SK-N-SH (cell line): ENCODE measurements at regions not wholly inside any gene's neighbourhood (a gene's known extent, or its start where the extent isn't known, plus 50 kb on each side); places are given as distances from the start of the nearest gene placed in this dataset.

ENCODE experiments used
- CTCF ChIA-PET: fragments of 300-600, 350-600 bp; formaldehyde crosslinking; extraction: SDS; loops from one replicate; lab custom pipeline; 2021; lab: Yijun Ruan, JAX
- POLR2A ChIA-PET: fragments of 350-600 bp; sonication (Branson Sonifier 250); formaldehyde crosslinking; extraction: SDS; loops from one replicate; lab custom pipeline; 2020; ENCODE audit warnings: antibody characterized with exemption, inconsistent platforms; lab: Yijun Ruan, JAX
- DNase-seq: peaks from one replicate; pipeline ENCODE4 v3.0.0; 2012
- H2AFZ ChIP-seq: fragments of 200-600 bp; sonication (generic); 2 replicates; pipeline ENCODE4 v1.8.1; 2016; ENCODE audit warnings: antibody characterized with exemption, mild to moderate bottlenecking, low read depth
- H3F3A ChIP-seq: fragments of 200-600 bp; sonication (generic); replicated peaks from 2 replicates; pipeline ENCODE3; 2016; ENCODE audit warnings: antibody characterized with exemption, mild to moderate bottlenecking; ENCODE audit not compliant: insufficient read depth
- H3K27ac ChIP-seq, 2 experiments: fragments of 200-500 bp in 1 of 2; fragments of 200-600 bp in 1 of 2; sonication (Bioruptor generic) in 1 of 2; sonication (generic), shearing (Covaris generic) in 1 of 2; 2 replicates each; pipeline versions ENCODE4 v1.5.1 to v1.6.1; 2014 to 2016; ENCODE audit warnings: low read depth in 2 of 2, inconsistent platforms in 1 of 2, low read length in 1 of 2, mild to moderate bottlenecking in 1 of 2, mixed read lengths in 1 of 2
- H3K27me3 ChIP-seq: fragments of 200-600 bp; sonication (generic), shearing (Covaris generic); 2 replicates; pipeline ENCODE4 v1.6.1; 2016; ENCODE audit warnings: mixed run types; ENCODE audit not compliant: insufficient read depth
- H3K36me3 ChIP-seq, 2 experiments: fragments of 200-500 bp in 1 of 2; fragments of 200-600 bp in 1 of 2; sonication (Bioruptor generic) in 1 of 2; sonication (generic) in 1 of 2; replicated peaks in 1 of 2; 2 replicates each; pipeline versions ENCODE3 to v1.5.1; 2014 to 2016; ENCODE audit warnings: low read length in 1 of 2, mild to moderate bottlenecking in 1 of 2; ENCODE audit not compliant: insufficient read depth in 2 of 2, control insufficient read depth in 1 of 2
- H3K4me1 ChIP-seq, 2 experiments: fragments of 200-500 bp in 1 of 2; fragments of 200-600 bp in 1 of 2; sonication (Bioruptor generic) in 1 of 2; sonication (generic), shearing (Covaris generic) in 1 of 2; 2 replicates each; pipeline versions ENCODE4 v1.5.1 to v1.6.1; 2014 to 2016; ENCODE audit warnings: low read depth in 1 of 2, low read length in 1 of 2, mixed run types in 1 of 2; ENCODE audit not compliant: insufficient read depth in 2 of 2, control insufficient read depth in 1 of 2
- H3K4me2 ChIP-seq: fragments of 200-600 bp; sonication (generic), shearing (Covaris generic); 2 replicates; pipeline ENCODE4 v1.6.1; 2017; ENCODE audit warnings: mixed run types
- H3K4me3 ChIP-seq, 2 experiments: fragments of 200-500 bp in 1 of 2; fragments of 200-600 bp in 1 of 2; sonication (Bioruptor generic) in 1 of 2; sonication (generic), shearing (Covaris generic) in 1 of 2; 2 replicates each; pipeline versions ENCODE4 v1.5.1 to v1.8.1; 2014 to 2016; ENCODE audit warnings: low read depth in 2 of 2, inconsistent platforms in 1 of 2, low read length in 1 of 2, mild to moderate bottlenecking in 1 of 2, mixed read lengths in 1 of 2, moderate library complexity in 1 of 2
- H3K79me2 ChIP-seq: fragments of 200-600 bp; sonication (generic); 2 replicates; pipeline ENCODE4 v1.8.1; 2017; ENCODE audit warnings: mild to moderate bottlenecking; ENCODE audit not compliant: insufficient read depth
- H3K9ac ChIP-seq: fragments of 200-600 bp; sonication (generic); 2 replicates; pipeline ENCODE4 v1.6.1; 2017; ENCODE audit warnings: mixed run types
- H3K9me2 ChIP-seq: fragments of 200-600 bp; sonication (generic); 2 replicates; pipeline ENCODE4 v1.6.1; 2017; ENCODE audit warnings: mixed run types
- H3K9me3 ChIP-seq: fragments of 200-600 bp; sonication (generic); 2 replicates; pipeline ENCODE4 v1.6.1; 2017; ENCODE audit warnings: mixed run types, mild to moderate bottlenecking, moderate library complexity
- H4K20me1 ChIP-seq: fragments of 200-600 bp; sonication (generic); 2 replicates; pipeline ENCODE4 v1.6.1; 2017; ENCODE audit warnings: mild to moderate bottlenecking, mixed run types; ENCODE audit not compliant: insufficient read depth
- CHD2 ChIP-seq: fragments of 150-350 bp; IDR thresholded peaks from 2 replicates; pipeline ENCODE4 v1.6.1; 2018; ENCODE audit warnings: low read length; ENCODE audit not compliant: partially characterized antibody
- EP300 ChIP-seq, 2 experiments: IDR thresholded peaks; 2 replicates each; pipeline versions ENCODE4 v1.4.0 to v1.6.1; 2012; ENCODE audit warnings: borderline replicate concordance in 1 of 2, low read depth in 1 of 2, low read length in 1 of 2
- FOXJ3 ChIP-seq: sonication (generic); formaldehyde crosslinking; IDR thresholded peaks from 2 replicates; pipeline ENCODE4 v1.5.1; 2020; ENCODE audit warnings: mild to moderate bottlenecking, missing genetic modification reagents
- GABPA ChIP-seq: IDR thresholded peaks from 2 replicates; pipeline ENCODE4 v1.4.0; 2012; ENCODE audit warnings: low read depth, mild to moderate bottlenecking
- MAX ChIP-seq: IDR thresholded peaks from 2 replicates; pipeline ENCODE4 v1.4.0; 2012; ENCODE audit warnings: low read depth
- MXI1 ChIP-seq: IDR thresholded peaks from 2 replicates; pipeline ENCODE4 v1.6.1; 2012; ENCODE audit warnings: mild to moderate bottlenecking, low read depth, low read length, improper control_type of control experiment
- NFIC ChIP-seq: IDR thresholded peaks from 2 replicates; pipeline ENCODE4 v1.4.0; 2012; ENCODE audit warnings: borderline replicate concordance
- NRF1 ChIP-seq: IDR thresholded peaks from 2 replicates; pipeline ENCODE4 v1.6.1; 2012; ENCODE audit warnings: low read depth, mild to moderate bottlenecking, low read length
- REST ChIP-seq: IDR thresholded peaks from 2 replicates; pipeline ENCODE4 v1.6.1; 2012; ENCODE audit warnings: mild to moderate bottlenecking, low read depth, low read length, moderate library complexity
- RXRA ChIP-seq: IDR thresholded peaks from 2 replicates; pipeline ENCODE4 v1.4.0; 2012; ENCODE audit warnings: low read depth, mild to moderate bottlenecking, borderline replicate concordance
- SMC3 ChIP-seq: IDR thresholded peaks from 2 replicates; pipeline ENCODE4 v1.6.1; 2012; ENCODE audit warnings: low read depth, low read length, improper control_type of control experiment
- TAF1 ChIP-seq: IDR thresholded peaks from 2 replicates; pipeline ENCODE4 v1.6.1; 2012; ENCODE audit warnings: low read depth, mild to moderate bottlenecking, low read length, moderate library complexity, borderline replicate concordance
- TCF12 ChIP-seq: IDR thresholded peaks from 2 replicates; pipeline ENCODE4 v1.4.0; 2012
- TEAD4 ChIP-seq: IDR thresholded peaks from 2 replicates; pipeline ENCODE4 v1.4.0; 2012; ENCODE audit warnings: mild to moderate bottlenecking, borderline replicate concordance; ENCODE audit not compliant: insufficient read depth
- USF2 ChIP-seq: fragments of 150-350 bp; IDR thresholded peaks from 2 replicates; pipeline ENCODE4 v1.6.1; 2017; ENCODE audit warnings: antibody characterized with exemption, low read length, low read depth, borderline replicate concordance
- WGBS: methylation state at CpG from one replicate; pipeline ENCODE4 v1.1.6; 2017; ENCODE audit warnings: low lambda C conversion rate; 5-methylcytosine and 5-hydroxymethylcytosine counted together
- TF ChIP-seq, protein P1 (sequence below): IDR thresholded peaks from 2 replicates; pipeline ENCODE4 v1.4.0; 2012; ENCODE audit warnings: low read depth, borderline replicate concordance
- TF ChIP-seq, protein P2 (sequence below): IDR thresholded peaks from 2 replicates; pipeline ENCODE4; 2012

DNA sequence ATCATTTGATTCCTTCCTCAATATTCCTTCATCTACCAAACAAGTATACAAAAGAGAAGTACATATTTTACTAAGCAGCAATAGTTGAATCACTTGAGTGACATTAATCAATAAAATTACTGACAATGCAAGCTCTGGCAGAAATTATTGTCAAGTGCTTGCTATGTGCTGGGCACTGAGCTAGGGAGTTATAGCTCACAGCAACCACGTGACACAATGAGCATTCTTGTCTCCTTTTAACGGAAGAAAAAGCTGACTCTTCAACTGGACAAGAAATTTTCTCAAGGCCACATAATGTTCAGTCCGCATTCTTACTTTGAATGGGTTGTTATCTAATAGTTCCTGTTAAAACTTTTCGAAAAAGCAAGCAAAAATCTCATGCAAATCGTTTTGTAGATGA, 500.1 kb downstream of the PYDC2 start:
- Histone ChIP-seq H3K9ac (no peak overlapping the region), H3K27me3 (no peaks in the 10 kb centered on the region), H3K9me3 (no peaks in the 10 kb centered on the region), H2AFZ (no peak overlapping the region), H3K27ac (no peak overlapping the region), H3K4me3 (no peak overlapping the region), H3K4me2 (no peak overlapping the region), H4K20me1 (no peaks in the 10 kb centered on the region), H3K79me2 (no peaks in the 10 kb centered on the region), H3F3A (no peaks in the 10 kb centered on the region), H3K4me1 (no peaks in the 10 kb centered on the region; a peak in 1 of 4 replicates), H3K9me2 (no peaks in the 10 kb centered on the region), H3K36me3 (no peaks in the 10 kb centered on the region)
- POLR2A ChIA-PET = no interaction called here
- 10% methylated on average over 5 of the region's 5 CpGs for whole genome bisulfite sequencing
- no peak for DNase-seq
- TF ChIP-seq MXI1 (no peak), TCF12 (no peak), RXRA (no peak), TEAD4 (no peak), TAF1 (no peak), NRF1 (no peak), USF2 (no peak), FOXJ3 (CRISPR knock-in tag) (no peak), MAX (no peak), REST (no peak), NFIC (no peak)
- TF ChIP-seq, protein P1, sequence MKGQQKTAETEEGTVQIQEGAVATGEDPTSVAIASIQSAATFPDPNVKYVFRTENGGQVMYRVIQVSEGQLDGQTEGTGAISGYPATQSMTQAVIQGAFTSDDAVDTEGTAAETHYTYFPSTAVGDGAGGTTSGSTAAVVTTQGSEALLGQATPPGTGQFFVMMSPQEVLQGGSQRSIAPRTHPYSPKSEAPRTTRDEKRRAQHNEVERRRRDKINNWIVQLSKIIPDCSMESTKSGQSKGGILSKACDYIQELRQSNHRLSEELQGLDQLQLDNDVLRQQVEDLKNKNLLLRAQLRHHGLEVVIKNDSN = no peak
- CTCF ChIA-PET = no interaction called here

GRCh38 chr3:191961529-191961928, 500.6 kb downstream of the PYDC2 start:
- H3K79me2 ChIP-seq = no peaks in the 10 kb centered on the region
- TF ChIP-seq EP300 (IDR thresholded peaks at IDR 0.05; ENCODE audit: borderline replicate concordance in 1 of 2, low read depth in 1 of 2, low read length in 1 of 2) (no peak), CHD2 (no peak), GABPA (no peak), SMC3 (no peak)
- TF ChIP-seq, protein P2, sequence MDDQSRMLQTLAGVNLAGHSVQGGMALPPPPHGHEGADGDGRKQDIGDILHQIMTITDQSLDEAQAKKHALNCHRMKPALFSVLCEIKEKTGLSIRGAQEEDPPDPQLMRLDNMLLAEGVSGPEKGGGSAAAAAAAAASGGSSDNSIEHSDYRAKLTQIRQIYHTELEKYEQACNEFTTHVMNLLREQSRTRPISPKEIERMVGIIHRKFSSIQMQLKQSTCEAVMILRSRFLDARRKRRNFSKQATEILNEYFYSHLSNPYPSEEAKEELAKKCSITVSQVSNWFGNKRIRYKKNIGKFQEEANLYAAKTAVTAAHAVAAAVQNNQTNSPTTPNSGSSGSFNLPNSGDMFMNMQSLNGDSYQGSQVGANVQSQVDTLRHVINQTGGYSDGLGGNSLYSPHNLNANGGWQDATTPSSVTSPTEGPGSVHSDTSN = no peak

More at GRCh38 chr3:191961529-191961928, 500.6 kb downstream of the PYDC2 start:
- POLR2A ChIA-PET = no interaction called here
- H4K20me1 ChIP-seq = no peaks in the 10 kb centered on the region
- H3F3A ChIP-seq = no peaks in the 10 kb centered on the region
- no peaks in the 10 kb centered on the region for H3K36me3 ChIP-seq
- no peak for DNase-seq
- no peaks in the 10 kb centered on the region for H3K9me2 ChIP-seq
- no peak overlapping the region for H2AFZ ChIP-seq
- H3K4me1 ChIP-seq = no peaks in the 10 kb centered on the region; a peak in 1 of 4 replicates
- no peak overlapping the region for H3K4me2 ChIP-seq
- H3K27ac ChIP-seq = no peak overlapping the region
- no peak overlapping the region for H3K4me3 ChIP-seq
- CTCF ChIA-PET = no interaction called here
- no peaks in the 10 kb centered on the region for H3K27me3 ChIP-seq
- H3K9ac ChIP-seq = no peak overlapping the region
- no peaks in the 10 kb centered on the region for H3K9me3 ChIP-seq
